ENCODE measurements at regions not wholly inside any gene's neighbourhood (a gene's known extent, or its start where the extent isn't known, plus 50 kb on each side); places are given as distances from the start of the nearest gene placed in this dataset.

GRCh38 chr10:36681751-36682632 lies 443.4 kb upstream of the ANKRD30A start:
- no peak overlapping the region for H3K9ac ChIP-seq (ENCODE audit: insufficient read depth in 1 of 2, low read length in 2 of 2)
- no peaks in the 10 kb centered on the region for H3K4me1 ChIP-seq (ENCODE audit: control insufficient read depth in 5 of 5, insufficient read depth in 5 of 5, low read length in 5 of 5)
- 68 to 82% methylated on average over 4 of the region's 4 CpGs for WGBS, 2 donors
- H3K9me3 ChIP-seq (ENCODE audit: control insufficient read depth in 4 of 4, insufficient read depth in 3 of 4, low read length in 3 of 4), result no peaks in the 10 kb centered on the region
- TF ChIP-seq CTCF (IDR thresholded peaks at IDR 0.05; ENCODE audit: control extremely low read depth, extremely low read depth), result no peak
- no peaks in the 10 kb centered on the region for H3K27me3 ChIP-seq (ENCODE audit: control insufficient read depth in 3 of 3, insufficient read depth in 3 of 3, low read length in 2 of 3)
- ATAC-seq (ENCODE audit: insufficient read depth, low FRiP score) (no peak), DNase-seq (no peak)
- H3K27ac ChIP-seq (ENCODE audit: low read depth in 1 of 2, low read length in 1 of 2), result no peak overlapping the region
- H3K4me3 ChIP-seq, result no peak overlapping the region
- no peaks in the 10 kb centered on the region for H3K36me3 ChIP-seq (ENCODE audit: control insufficient read depth in 4 of 4, insufficient read depth in 4 of 4, low read length in 4 of 4)

GRCh38 chr10:36679554-36679953 lies 445.8 kb upstream of the ANKRD30A start:
- WGBS, 2 donors, result 84 to 93% methylated on average over 9 of the region's 9 CpGs
- no peak overlapping the region for H3K4me3 ChIP-seq
- DNase-seq, result no peak
- H3K36me3 ChIP-seq (ENCODE audit: control insufficient read depth in 4 of 4, insufficient read depth in 4 of 4, low read length in 4 of 4), result no peaks in the 10 kb centered on the region
- TF ChIP-seq CTCF (IDR thresholded peaks at IDR 0.05; ENCODE audit: control extremely low read depth, extremely low read depth), result no peak
- ATAC-seq (ENCODE audit: insufficient read depth, low FRiP score), result no peak
- H3K9me3 ChIP-seq (ENCODE audit: control insufficient read depth in 4 of 4, insufficient read depth in 3 of 4, low read length in 3 of 4), result peaks cover 0 to 4% (median 0%) of the 10 kb centered on the region in 4 donors
- H3K27me3 ChIP-seq (ENCODE audit: control insufficient read depth in 3 of 3, insufficient read depth in 3 of 3, low read length in 2 of 3), result no peaks in the 10 kb centered on the region
- H3K9ac ChIP-seq (ENCODE audit: insufficient read depth in 1 of 2, low read length in 2 of 2), result no peak overlapping the region
- no peaks in the 10 kb centered on the region for H3K4me1 ChIP-seq (ENCODE audit: control insufficient read depth in 5 of 5, insufficient read depth in 5 of 5, low read length in 5 of 5)
- H3K27ac ChIP-seq (ENCODE audit: low read depth in 1 of 2, low read length in 1 of 2), result no peak overlapping the region

- WGBS, 2 donors, result 85 to 96% methylated on average over 2 of the region's 2 CpGs
- ATAC-seq (ENCODE audit: insufficient read depth, low FRiP score), result no peak
These were observed 448.0 kb upstream of the ANKRD30A start for GRCh38 chr10:36677431-36677768.

More at GRCh38 chr10:36677431-36677768, 448.0 kb upstream of the ANKRD30A start:
- no peaks in the 10 kb centered on the region for H3K4me1 ChIP-seq (ENCODE audit: control insufficient read depth in 5 of 5, insufficient read depth in 5 of 5, low read length in 5 of 5)
- DNase-seq, result no peak
- no peak for TF ChIP-seq CTCF (IDR thresholded peaks at IDR 0.05; ENCODE audit: control extremely low read depth, extremely low read depth)
- H3K27me3 ChIP-seq (ENCODE audit: control insufficient read depth in 3 of 3, insufficient read depth in 3 of 3, low read length in 2 of 3), result no peaks in the 10 kb centered on the region
- no peak overlapping the region for H3K4me3 ChIP-seq
- no peaks in the 10 kb centered on the region for H3K36me3 ChIP-seq (ENCODE audit: control insufficient read depth in 4 of 4, insufficient read depth in 4 of 4, low read length in 4 of 4)
- no peak overlapping the region for H3K27ac ChIP-seq (ENCODE audit: low read depth in 1 of 2, low read length in 1 of 2)
- peaks cover 0 to 4% (median 0%) of the 10 kb centered on the region in 4 donors for H3K9me3 ChIP-seq (ENCODE audit: control insufficient read depth in 4 of 4, insufficient read depth in 3 of 4, low read length in 3 of 4)
- H3K9ac ChIP-seq (ENCODE audit: insufficient read depth in 1 of 2, low read length in 2 of 2), result no peak overlapping the region
